HCT116 (cell line): ENCODE measurements at regions not wholly inside any gene's neighbourhood (a gene's known extent, or its start where the extent isn't known, plus 50 kb on each side); places are given as distances from the start of the nearest gene placed in this dataset.

Source experiments
- ATAC-seq: fragments of 200-7000 bp; cut with Tn5 transposase; 2 replicates; pipeline ENCODE4 v1.9.1; 2020; ENCODE audit warnings: mild to moderate bottlenecking, moderate library complexity
- BruUV-seq: library from RNA; stranded (reverse); fragments of 400-500 nt; replicated peaks from 2 replicates; lab custom pipeline; 2021; lab: Mats Ljungman, UMichigan
- CTCF ChIA-PET: fragments of 300-600 bp; sonication (Branson Sonifier 250); formaldehyde crosslinking; loops from one replicate; lab custom pipeline; 2021; ENCODE audit warnings: antibody characterized with exemption; lab: Charles Lee
- POLR2A ChIA-PET: fragments of 300-600, 350-600 bp; sonication (Branson Sonifier 250); formaldehyde crosslinking; loops from one replicate; lab custom pipeline; 2021; ENCODE audit warnings: antibody characterized with exemption; lab: Charles Lee
- RAD21 ChIA-PET, 2 experiments: fragments of 300-600 bp; sonication (Branson Sonifier 250); formaldehyde crosslinking; loops; one replicate each; lab custom pipeline; 2023; ENCODE audit warnings: low total read pairs in 2 of 2; ENCODE audit not compliant: uncharacterized antibody in 2 of 2, unreplicated experiment in 2 of 2, low non-redundant PET in 1 of 2; lab: Charles Lee
- DNase-seq: peaks from one replicate; pipeline ENCODE4 v3.0.0-alpha.2; 2010; ENCODE audit warnings: low read depth, low spot score
- H2AFZ ChIP-seq: fragments of 200-600 bp; shearing (Covaris generic), sonication (generic); 2 replicates; pipeline ENCODE4 v1.6.1; 2017; ENCODE audit warnings: low read depth, mixed run types, mixed read lengths, antibody characterized with exemption, low read length; ENCODE audit not compliant: poor library complexity, severe bottlenecking
- H3K27ac ChIP-seq: 2 replicates; pipeline ENCODE4 v1.5.1; 2012; ENCODE audit warnings: low read depth, low read length
- H3K27me3 ChIP-seq: fragments of 200-600 bp; sonication (generic); 2 replicates; pipeline ENCODE4 v1.6.1; 2016; ENCODE audit warnings: mixed run types, low read length, mixed read lengths; ENCODE audit not compliant: insufficient read depth
- H3K36me3 ChIP-seq, 2 experiments: fragments of 200-500 bp in 1 of 2; fragments of 200-600 bp in 1 of 2; sonication (Bioruptor generic) in 1 of 2; sonication (generic) in 1 of 2; 2 replicates each; pipeline versions ENCODE4 v1.5.1 to v1.6.1; 2014 to 2016; ENCODE audit warnings: low read length in 2 of 2, inconsistent platforms in 1 of 2, mixed read lengths in 1 of 2, mixed run types in 1 of 2; ENCODE audit not compliant: insufficient read depth in 2 of 2, control insufficient read depth in 1 of 2
- H3K4me1 ChIP-seq, 2 experiments: fragments of 200-600 bp in 1 of 2; sonication (generic) in 1 of 2; 2 replicates each; pipeline versions ENCODE4 v1.5.1 to v1.6.1; 2012 to 2017; ENCODE audit warnings: low read length in 2 of 2, inconsistent platforms in 1 of 2, mild to moderate bottlenecking in 1 of 2, mixed read lengths in 1 of 2, mixed run types in 1 of 2, moderate library complexity in 1 of 2; ENCODE audit not compliant: insufficient read depth in 2 of 2, control insufficient read depth in 1 of 2
- H3K4me2 ChIP-seq: fragments of 200-600 bp; sonication (generic); 2 replicates; pipeline ENCODE4 v1.6.1; 2017; ENCODE audit warnings: mixed run types, low read length, mixed read lengths
- H3K4me3 ChIP-seq, 2 experiments: fragments of 200-600 bp in 1 of 2; sonication (generic) in 1 of 2; replicated peaks in 1 of 2; 2 replicates each; pipeline ENCODE4 v1.5.1; 2011 to 2016; ENCODE audit warnings: low read length in 2 of 2, control low read depth in 1 of 2, low read depth in 1 of 2, mild to moderate bottlenecking in 1 of 2, mixed read lengths in 1 of 2, mixed run types in 1 of 2
- H3K79me2 ChIP-seq: fragments of 200-600 bp; sonication (generic); 2 replicates; pipeline ENCODE4 v1.6.1; 2017; ENCODE audit warnings: mild to moderate bottlenecking, mixed run types, low read length, moderate library complexity, mixed read lengths; ENCODE audit not compliant: insufficient read depth
- H3K9ac ChIP-seq: fragments of 200-600 bp; sonication (generic); 2 replicates; pipeline ENCODE4 v1.6.1; 2016; ENCODE audit warnings: low read length, mixed read lengths
- H3K9me2 ChIP-seq: fragments of 200-600 bp; sonication (generic), shearing (Covaris generic); 2 replicates; pipeline ENCODE4 v1.6.1; 2017; ENCODE audit warnings: mixed run types, mild to moderate bottlenecking, moderate library complexity; ENCODE audit not compliant: insufficient read depth
- H3K9me3 ChIP-seq, 2 experiments: fragments of 200-500 bp in 1 of 2; fragments of 200-600 bp in 1 of 2; sonication (Bioruptor generic) in 1 of 2; sonication (generic) in 1 of 2; 2 replicates each; pipeline ENCODE4 v1.6.1; 2014 to 2017; ENCODE audit warnings: low read length in 2 of 2, mixed read lengths in 2 of 2, inconsistent platforms in 1 of 2, low read depth in 1 of 2, mild to moderate bottlenecking in 1 of 2, mixed run types in 1 of 2, moderate library complexity in 1 of 2; ENCODE audit not compliant: control insufficient read depth in 1 of 2, insufficient read depth in 1 of 2
- H4K20me1 ChIP-seq: fragments of 200-600 bp; sonication (generic), shearing (Covaris generic); 2 replicates; pipeline ENCODE4 v1.6.1; 2017; ENCODE audit warnings: mixed run types, mild to moderate bottlenecking, moderate library complexity; ENCODE audit not compliant: insufficient read depth
- CBX3 ChIP-seq: IDR thresholded peaks from 2 replicates; pipeline ENCODE4 v1.6.1; 2012; ENCODE audit warnings: low read depth
- EGR1 ChIP-seq: IDR thresholded peaks from 2 replicates; pipeline ENCODE4 v1.6.1; 2012; ENCODE audit warnings: low read depth
- EZH2 ChIP-seq: fragments of 200-600 bp; sonication (generic); IDR thresholded peaks from 2 replicates; pipeline ENCODE4 v1.6.1; 2017; ENCODE audit warnings: antibody characterized with exemption, mixed run types
- FOSL1 ChIP-seq: IDR thresholded peaks from 2 replicates; pipeline ENCODE4 v1.6.1; 2012; ENCODE audit warnings: low read depth
- JUND ChIP-seq: IDR thresholded peaks from 2 replicates; pipeline ENCODE4 v1.6.1; 2012
- POLR2AphosphoS5 ChIP-seq: IDR thresholded peaks from 2 replicates; pipeline ENCODE4 v1.6.1; 2011; ENCODE audit warnings: mild to moderate bottlenecking, low read depth, low read length, moderate library complexity
- RAD21 ChIP-seq: IDR thresholded peaks from 2 replicates; pipeline ENCODE4 v1.6.1; 2012; ENCODE audit warnings: low read depth, mild to moderate bottlenecking
- SIN3A ChIP-seq: IDR thresholded peaks from 2 replicates; pipeline ENCODE4 v1.6.1; 2012; ENCODE audit warnings: low read depth
- SP1 ChIP-seq: IDR thresholded peaks from 2 replicates; pipeline ENCODE4 v1.6.1; 2012; ENCODE audit warnings: low read depth
- SRF ChIP-seq: IDR thresholded peaks from 2 replicates; pipeline ENCODE4 v1.6.1; 2012; ENCODE audit warnings: low read depth
- YY1 ChIP-seq: IDR thresholded peaks from 2 replicates; pipeline ENCODE4 v1.6.1; 2011; ENCODE audit warnings: low read length, low read depth, moderate library complexity, mild to moderate bottlenecking; ENCODE audit not compliant: insufficient replicate concordance; ENCODE audit errors: extremely low read depth
- ZFX ChIP-seq: fragments of 450-650 bp; IDR thresholded peaks from 2 replicates; pipeline ENCODE4 v1.6.1; 2017
- ZNF274 ChIP-seq: fragments of 200-500 bp; sonication (Bioruptor generic); IDR thresholded peaks from 2 replicates; pipeline ENCODE4 v1.6.1; 2014; ENCODE audit warnings: mild to moderate bottlenecking, low read depth, low read length, inconsistent platforms
- intact Hi-C: fragments of 100-400 bp; cut with micrococcal nuclease; formaldehyde crosslinking; loops from 2 replicates; pipeline ENCODE4 v1.10.0; 2022
- TF ChIP-seq, protein P1 (sequence below): IDR thresholded peaks from 2 replicates; pipeline ENCODE4 v1.6.1; 2012
- TF ChIP-seq, protein P2 (sequence below): IDR thresholded peaks from 2 replicates; pipeline ENCODE4 v1.6.1; 2012; ENCODE audit warnings: low read depth
- TF ChIP-seq, protein P3 (sequence below): IDR thresholded peaks from 2 replicates; pipeline ENCODE4 v1.6.1; 2012

DNA sequence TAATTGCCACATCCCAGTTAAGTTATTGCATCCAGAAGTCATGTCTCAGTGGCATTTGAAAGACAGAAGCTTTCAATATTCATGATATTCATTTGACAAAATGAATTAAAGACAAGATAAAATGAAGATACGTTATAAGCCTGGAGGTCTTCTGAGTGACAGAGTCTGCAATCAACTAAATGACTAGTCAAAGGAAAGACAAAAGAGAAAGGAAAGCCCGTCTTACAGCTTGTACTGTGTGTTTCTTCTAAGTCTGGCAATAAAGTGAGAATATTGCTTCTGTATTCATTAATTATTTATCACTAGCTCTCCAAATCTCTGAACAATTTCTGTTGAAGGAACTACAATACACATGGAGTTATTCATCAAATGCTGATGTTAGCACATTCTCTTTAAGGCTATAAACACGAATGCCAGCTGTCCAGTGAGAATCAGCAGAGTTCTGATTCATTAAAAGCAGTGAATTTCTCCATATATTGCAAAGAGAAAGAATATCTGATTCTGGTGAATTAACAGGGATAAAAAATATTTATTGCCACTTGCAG is 70.7 kb downstream of the ATXN7L3B start:
- Histone ChIP-seq H3K9me2 (no peaks in the 10 kb centered on the region), H2AFZ (no peak overlapping the region), H3K4me3 (no peak overlapping the region), H3K9ac (no peak overlapping the region), H4K20me1 (no peaks in the 10 kb centered on the region), H3K9me3 (no peaks in the 10 kb centered on the region), H3K36me3 (no peaks in the 10 kb centered on the region), H3K79me2 (no peaks in the 10 kb centered on the region), H3K4me2 (no peak overlapping the region), H3K4me1 (no peaks in the 10 kb centered on the region), H3K27ac (no peak overlapping the region), H3K27me3 (no peaks in the 10 kb centered on the region)
- POLR2A ChIA-PET, result no interaction called here
- ATAC-seq (no peak), DNase-seq (no peak)
- intact Hi-C loops, result no loop called here
- no TSS peak for BruUV-seq
- RAD21 ChIA-PET, result no interaction called here
- TF ChIP-seq RAD21 (no peak), EGR1 (no peak), CBX3 (no peak)
- TF ChIP-seq, protein P1, sequence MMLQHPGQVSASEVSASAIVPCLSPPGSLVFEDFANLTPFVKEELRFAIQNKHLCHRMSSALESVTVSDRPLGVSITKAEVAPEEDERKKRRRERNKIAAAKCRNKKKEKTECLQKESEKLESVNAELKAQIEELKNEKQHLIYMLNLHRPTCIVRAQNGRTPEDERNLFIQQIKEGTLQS, result no peak
- TF ChIP-seq, protein P2, sequence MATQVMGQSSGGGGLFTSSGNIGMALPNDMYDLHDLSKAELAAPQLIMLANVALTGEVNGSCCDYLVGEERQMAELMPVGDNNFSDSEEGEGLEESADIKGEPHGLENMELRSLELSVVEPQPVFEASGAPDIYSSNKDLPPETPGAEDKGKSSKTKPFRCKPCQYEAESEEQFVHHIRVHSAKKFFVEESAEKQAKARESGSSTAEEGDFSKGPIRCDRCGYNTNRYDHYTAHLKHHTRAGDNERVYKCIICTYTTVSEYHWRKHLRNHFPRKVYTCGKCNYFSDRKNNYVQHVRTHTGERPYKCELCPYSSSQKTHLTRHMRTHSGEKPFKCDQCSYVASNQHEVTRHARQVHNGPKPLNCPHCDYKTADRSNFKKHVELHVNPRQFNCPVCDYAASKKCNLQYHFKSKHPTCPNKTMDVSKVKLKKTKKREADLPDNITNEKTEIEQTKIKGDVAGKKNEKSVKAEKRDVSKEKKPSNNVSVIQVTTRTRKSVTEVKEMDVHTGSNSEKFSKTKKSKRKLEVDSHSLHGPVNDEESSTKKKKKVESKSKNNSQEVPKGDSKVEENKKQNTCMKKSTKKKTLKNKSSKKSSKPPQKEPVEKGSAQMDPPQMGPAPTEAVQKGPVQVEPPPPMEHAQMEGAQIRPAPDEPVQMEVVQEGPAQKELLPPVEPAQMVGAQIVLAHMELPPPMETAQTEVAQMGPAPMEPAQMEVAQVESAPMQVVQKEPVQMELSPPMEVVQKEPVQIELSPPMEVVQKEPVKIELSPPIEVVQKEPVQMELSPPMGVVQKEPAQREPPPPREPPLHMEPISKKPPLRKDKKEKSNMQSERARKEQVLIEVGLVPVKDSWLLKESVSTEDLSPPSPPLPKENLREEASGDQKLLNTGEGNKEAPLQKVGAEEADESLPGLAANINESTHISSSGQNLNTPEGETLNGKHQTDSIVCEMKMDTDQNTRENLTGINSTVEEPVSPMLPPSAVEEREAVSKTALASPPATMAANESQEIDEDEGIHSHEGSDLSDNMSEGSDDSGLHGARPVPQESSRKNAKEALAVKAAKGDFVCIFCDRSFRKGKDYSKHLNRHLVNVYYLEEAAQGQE, result no peak
- CTCF ChIA-PET, result no interaction called here

DNA sequence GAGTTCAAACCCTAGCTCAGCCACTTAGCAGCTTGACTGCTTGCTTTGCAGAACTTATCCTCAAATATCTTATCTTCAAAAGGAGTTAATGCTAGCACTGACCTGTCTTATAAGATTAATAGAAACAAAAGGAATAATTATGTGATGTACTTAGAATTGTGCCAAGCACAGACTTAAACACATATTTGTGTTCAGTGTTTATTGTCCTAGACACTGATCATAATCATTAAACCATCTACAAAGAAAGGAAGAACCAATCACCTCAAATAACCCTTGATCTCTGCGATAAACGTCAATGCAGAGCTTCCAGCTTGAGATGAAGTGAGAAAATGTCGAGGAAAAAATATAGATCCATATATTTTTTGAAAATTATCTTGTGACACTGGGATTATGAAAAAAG is 73.1 kb downstream of the ATXN7L3B start:
- no peaks in the 10 kb centered on the region for H3K9me3 ChIP-seq
- no peak for ATAC-seq
- DNase-seq, result no peak
- H4K20me1 ChIP-seq, result no peaks in the 10 kb centered on the region
- H3K79me2 ChIP-seq, result no peaks in the 10 kb centered on the region
- no peaks in the 10 kb centered on the region for H3K27me3 ChIP-seq
- H3K4me1 ChIP-seq, result no peaks in the 10 kb centered on the region
- H3K9ac ChIP-seq, result no peak overlapping the region
- no peaks in the 10 kb centered on the region for H3K36me3 ChIP-seq
- POLR2A ChIA-PET, result no interaction called here
- no peak overlapping the region for H3K4me2 ChIP-seq
- no TSS peak for BruUV-seq
- intact Hi-C loops, result no loop called here
- CTCF ChIA-PET, result no interaction called here
- no peak overlapping the region for H3K4me3 ChIP-seq
- H3K9me2 ChIP-seq, result no peaks in the 10 kb centered on the region
- no peak overlapping the region for H3K27ac ChIP-seq
- H2AFZ ChIP-seq, result no peak overlapping the region
- RAD21 ChIA-PET, result no interaction called here
- TF ChIP-seq JUND (no peak), ZNF274 (no peak), FOSL1 (no peak), EZH2 (no peak), SRF (no peak), SIN3A (no peak), SP1 (no peak), POLR2AphosphoS5 (no peak), YY1 (no peak), ZFX (no peak)
- TF ChIP-seq, protein P2, result no peak
- TF ChIP-seq, protein P3, sequence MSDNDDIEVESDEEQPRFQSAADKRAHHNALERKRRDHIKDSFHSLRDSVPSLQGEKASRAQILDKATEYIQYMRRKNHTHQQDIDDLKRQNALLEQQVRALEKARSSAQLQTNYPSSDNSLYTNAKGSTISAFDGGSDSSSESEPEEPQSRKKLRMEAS, result no peak
